Tibial nerve (tissue), 4 donors: ENCODE measurements at regions not wholly inside any gene's neighbourhood (a gene's known extent, or its start where the extent isn't known, plus 50 kb on each side); places are given as distances from the start of the nearest gene placed in this dataset.
"Not testable (repeated sequence)": the region's sequence is repeated elsewhere in the genome, so short reads cannot be mapped to it uniquely, and the experiment has no call there.

ENCODE experiments used
- DNase-seq, 2 donors: peaks; one replicate each; pipeline ENCODE4 v3.0.0-alpha.2; 2019; ENCODE audit warnings: low spot score in 2 of 2
- H3K27ac ChIP-seq, 4 donors: fragments of 200-600 bp; sonication (generic) in 3 of 4; one replicate each; pipeline ENCODE4 v1.5.1; 2017 to 2019; ENCODE audit warnings: mild to moderate bottlenecking in 1 of 4
- H3K27me3 ChIP-seq, 2 donors: fragments of 200-600 bp; sonication (generic) in 1 of 2; one replicate each; pipeline versions ENCODE4 v1.5.1 to v1.6.0; 2017 to 2019
- H3K36me3 ChIP-seq, 3 donors: fragments of 200-600 bp; sonication (generic); one replicate each; pipeline ENCODE4 v1.5.1; 2018 to 2019
- H3K4me1 ChIP-seq, 4 donors: fragments of 200-600 bp; sonication (generic) in 3 of 4; one replicate each; pipeline ENCODE4 v1.5.1; 2017 to 2019
- H3K4me3 ChIP-seq, 4 donors: fragments of 200-600 bp; sonication (generic) in 3 of 4; one replicate each; pipeline ENCODE4 v1.5.1; 2017 to 2019; ENCODE audit warnings: mild to moderate bottlenecking in 1 of 4, moderate library complexity in 1 of 4
- H3K9me3 ChIP-seq, 4 donors: fragments of 200-600 bp; sonication (generic) in 3 of 4; one replicate each; pipeline ENCODE4 v1.5.1; 2017 to 2019
- CTCF ChIP-seq, 5 experiments: fragments of 200-600 bp in 3 of 5; fragments of 450-650 bp in 2 of 5; sonication (generic) in 3 of 5; IDR thresholded peaks; one replicate each; pipeline ENCODE4 v1.5.1; 2016 to 2019; ENCODE audit warnings: antibody characterized with exemption in 5 of 5, mild to moderate bottlenecking in 3 of 5, moderate library complexity in 2 of 5
- EP300 ChIP-seq, 2 donors: sonication (generic); formaldehyde crosslinking; IDR thresholded peaks; one replicate each; pipeline ENCODE4 v1.6.1; 2017; ENCODE audit warnings: antibody characterized with exemption in 2 of 2, mild to moderate bottlenecking in 1 of 2
- POLR2A ChIP-seq, 2 donors: fragments of 450-650 bp; IDR thresholded peaks; one replicate each; pipeline ENCODE4 v1.6.1; 2017; ENCODE audit warnings: antibody characterized with exemption in 2 of 2, mild to moderate bottlenecking in 2 of 2, moderate library complexity in 2 of 2
- WGBS, 2 donors: methylation state at CpG; one replicate each; pipeline ENCODE4 v1.1.5; 2018; 5-methylcytosine and 5-hydroxymethylcytosine counted together

- H3K27me3 ChIP-seq, H3K36me3 ChIP-seq, H3K9me3 ChIP-seq, DNase-seq, H3K27ac ChIP-seq, H3K4me1 ChIP-seq, H3K4me3 ChIP-seq: not testable (repeated sequence)
- 91 to 94% methylated on average over 11 to 13 of the region's 13 CpGs for WGBS, 2 donors
These were observed 124.3 kb downstream of the PTCHD1 start for GRCh38 chrX:23458957-23459356.

- Histone ChIP-seq H3K36me3 (no peaks in the 10 kb centered on the region), H3K4me3 (no peak overlapping the region), H3K27me3 (no peaks in the 10 kb centered on the region), H3K27ac (no peak overlapping the region), H3K4me1 (no peaks in the 10 kb centered on the region), H3K9me3 (peaks cover 0 to 25% (median 8%) of the 10 kb centered on the region in 4 donors)
- DNase-seq, result no peak
- WGBS, 2 donors, result 72 to 94% methylated on average over 3 of the region's 3 CpGs
- no peak for TF ChIP-seq POLR2A (IDR thresholded peaks at IDR 0.05)
- TF ChIP-seq EP300 (IDR thresholded peaks at IDR 0.05), result no peak
- TF ChIP-seq CTCF (IDR thresholded peaks at IDR 0.05), result no peak
These were observed 130.6 kb downstream of the PTCHD1 start for GRCh38 chrX:23465105-23465791.

GRCh38 chrX:23465985-23466384 lies 131.3 kb downstream of the PTCHD1 start:
- Histone ChIP-seq H3K9me3 (peaks cover 0 to 25% (median 8%) of the 10 kb centered on the region in 4 donors), H3K36me3 (no peaks in the 10 kb centered on the region), H3K27ac (no peak overlapping the region), H3K27me3 (no peaks in the 10 kb centered on the region), H3K4me3 (no peak overlapping the region), H3K4me1 (no peaks in the 10 kb centered on the region)
- 46 to 52% methylated on average over 2 of the region's 2 CpGs for WGBS, 2 donors
- TF ChIP-seq POLR2A (IDR thresholded peaks at IDR 0.05), result no peak
- TF ChIP-seq CTCF (IDR thresholded peaks at IDR 0.05), result no peak
- TF ChIP-seq EP300 (IDR thresholded peaks at IDR 0.05), result no peak
- DNase-seq, result no peak

GRCh38 chrX:23478056-23478455 lies 143.4 kb downstream of the PTCHD1 start:
- no peak overlapping the region for H3K27ac ChIP-seq
- WGBS, 2 donors, result 70 to 76% methylated on average over 2 of the region's 2 CpGs
- H3K4me3 ChIP-seq, result no peak overlapping the region
- no peak for DNase-seq
- H3K36me3 ChIP-seq, result no peaks in the 10 kb centered on the region
- H3K9me3 ChIP-seq, result no peaks in the 10 kb centered on the region
- H3K4me1 ChIP-seq, result no peaks in the 10 kb centered on the region
- no peaks in the 10 kb centered on the region for H3K27me3 ChIP-seq
- TF ChIP-seq POLR2A (IDR thresholded peaks at IDR 0.05) (no peak), CTCF (IDR thresholded peaks at IDR 0.05) (no peak)

- no peak for TF ChIP-seq CTCF (IDR thresholded peaks at IDR 0.05)
- no peak for TF ChIP-seq EP300 (IDR thresholded peaks at IDR 0.05)
- no peak for TF ChIP-seq POLR2A (IDR thresholded peaks at IDR 0.05)
- H3K27me3 ChIP-seq, result no peaks in the 10 kb centered on the region
- H3K4me3 ChIP-seq, result no peak overlapping the region
- no peak for DNase-seq
- H3K27ac ChIP-seq, result no peak overlapping the region
- 40 to 70% methylated on average over 3 of the region's 3 CpGs for WGBS, 2 donors
- H3K36me3 ChIP-seq, result no peaks in the 10 kb centered on the region
- H3K9me3 ChIP-seq, result no peaks in the 10 kb centered on the region
- H3K4me1 ChIP-seq, result no peaks in the 10 kb centered on the region
These were observed 143.9 kb downstream of the PTCHD1 start for GRCh38 chrX:23478561-23478960.

GRCh38 chrX:23482561-23482960 lies 147.9 kb downstream of the PTCHD1 start:
- Histone ChIP-seq H3K4me1 (no peaks in the 10 kb centered on the region), H3K9me3 (no peaks in the 10 kb centered on the region), H3K36me3 (no peaks in the 10 kb centered on the region), H3K4me3 (no peak overlapping the region), H3K27me3 (no peaks in the 10 kb centered on the region), H3K27ac (no peak overlapping the region)
- 37 to 58% methylated on average over 3 of the region's 3 CpGs for WGBS, 2 donors
- no peak for DNase-seq
- TF ChIP-seq EP300 (IDR thresholded peaks at IDR 0.05), result no peak
